CD4-positive, alpha-beta T cell treated with Interferon gamma for 1 hour (primary cell): ENCODE measurements at regions not wholly inside any gene's neighbourhood (a gene's known extent, or its start where the extent isn't known, plus 50 kb on each side); places are given as distances from the start of the nearest gene placed in this dataset.
A peak's percentile ranks its signal among the peaks of the same experiment; 100 is the strongest.

ENCODE experiments used
- DNase-seq: peaks from one replicate; pipeline ENCODE4 v3.0.0-alpha.2; 2020

DNA sequence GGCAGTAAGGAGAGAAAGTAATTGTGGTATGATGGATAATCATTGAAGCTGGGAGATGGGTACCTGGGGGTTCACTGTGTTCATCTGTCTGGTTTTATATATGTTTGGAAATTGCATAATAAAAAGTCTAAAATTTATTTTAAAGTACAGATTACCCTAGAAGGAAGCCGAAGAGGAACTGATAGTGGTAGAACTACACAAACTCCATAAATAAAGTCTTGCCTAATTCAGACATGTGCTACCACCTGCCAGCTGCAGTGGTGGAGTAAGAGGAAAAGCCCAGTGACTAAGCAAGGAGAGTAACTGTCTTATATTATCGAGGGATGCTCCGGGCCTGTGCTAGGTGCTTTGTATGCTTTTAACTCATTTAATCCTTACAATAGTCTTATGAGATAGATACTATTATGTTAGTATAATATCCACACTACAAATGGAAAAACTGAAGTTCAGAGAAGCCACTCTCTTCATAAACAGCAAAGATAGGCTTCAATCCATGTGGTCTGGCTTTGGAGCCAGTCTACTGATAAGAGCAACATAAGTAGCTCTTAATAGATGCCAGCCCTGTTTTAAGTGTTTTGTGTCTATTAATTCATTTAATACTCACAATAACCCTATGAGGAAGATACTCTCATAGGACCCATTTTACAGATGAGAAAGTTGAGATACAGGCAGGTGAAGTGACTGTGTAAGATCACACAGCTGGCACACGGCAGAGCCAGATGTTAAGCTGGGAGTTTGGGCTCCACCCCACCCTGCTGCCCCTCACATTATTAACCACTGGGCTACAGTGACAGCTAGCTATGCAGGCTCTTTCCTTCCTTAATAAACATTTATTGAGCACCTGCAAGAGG is 56.8 kb upstream of the HNRNPU start:
- DNase-seq = peak; percentile 43

DNA sequence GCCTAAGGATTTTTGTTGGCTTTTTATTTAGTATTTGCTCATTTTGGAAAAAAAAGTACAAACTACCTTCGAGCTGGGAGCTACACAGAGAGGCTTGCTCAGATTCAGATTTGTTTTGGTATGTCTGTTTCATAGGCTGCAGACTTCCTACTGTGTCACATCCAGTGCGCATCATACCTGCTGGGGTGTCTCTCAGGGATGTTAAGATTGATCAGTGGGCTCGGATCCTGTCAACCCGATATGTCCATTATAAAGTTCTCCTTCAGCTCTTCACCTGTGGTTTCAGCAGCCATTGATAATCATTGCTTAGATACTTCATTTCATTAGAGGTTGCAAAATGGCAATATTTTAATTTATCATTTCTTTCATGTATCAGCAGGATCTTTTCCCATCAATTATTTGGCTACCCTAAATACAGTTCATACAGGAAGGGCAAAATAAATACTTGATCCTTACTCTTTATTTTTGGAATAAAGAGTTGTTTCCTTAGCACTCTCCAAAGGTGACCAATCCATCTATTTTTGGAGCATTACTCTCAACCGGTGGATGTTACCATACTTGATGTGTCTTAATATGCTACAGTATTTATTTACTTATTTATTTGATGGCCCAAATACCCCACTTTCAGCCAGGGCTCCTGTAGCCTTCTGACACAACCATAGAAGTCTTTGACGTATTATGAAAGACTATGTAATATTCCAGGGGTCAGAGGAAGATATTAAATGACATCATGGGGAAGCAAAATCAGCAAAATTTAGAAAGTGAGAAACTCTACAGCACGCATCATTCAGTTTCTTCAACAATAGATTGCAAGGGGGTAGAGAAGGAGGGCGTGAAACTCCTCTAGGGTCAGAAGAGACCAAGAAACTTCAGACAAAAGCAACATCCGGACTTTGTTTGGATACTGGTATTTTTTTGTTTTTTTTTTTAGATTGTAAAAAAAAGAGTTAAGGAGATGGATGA is 55.3 kb upstream of the HNRNPU start:
- DNase-seq = no peak

DNA sequence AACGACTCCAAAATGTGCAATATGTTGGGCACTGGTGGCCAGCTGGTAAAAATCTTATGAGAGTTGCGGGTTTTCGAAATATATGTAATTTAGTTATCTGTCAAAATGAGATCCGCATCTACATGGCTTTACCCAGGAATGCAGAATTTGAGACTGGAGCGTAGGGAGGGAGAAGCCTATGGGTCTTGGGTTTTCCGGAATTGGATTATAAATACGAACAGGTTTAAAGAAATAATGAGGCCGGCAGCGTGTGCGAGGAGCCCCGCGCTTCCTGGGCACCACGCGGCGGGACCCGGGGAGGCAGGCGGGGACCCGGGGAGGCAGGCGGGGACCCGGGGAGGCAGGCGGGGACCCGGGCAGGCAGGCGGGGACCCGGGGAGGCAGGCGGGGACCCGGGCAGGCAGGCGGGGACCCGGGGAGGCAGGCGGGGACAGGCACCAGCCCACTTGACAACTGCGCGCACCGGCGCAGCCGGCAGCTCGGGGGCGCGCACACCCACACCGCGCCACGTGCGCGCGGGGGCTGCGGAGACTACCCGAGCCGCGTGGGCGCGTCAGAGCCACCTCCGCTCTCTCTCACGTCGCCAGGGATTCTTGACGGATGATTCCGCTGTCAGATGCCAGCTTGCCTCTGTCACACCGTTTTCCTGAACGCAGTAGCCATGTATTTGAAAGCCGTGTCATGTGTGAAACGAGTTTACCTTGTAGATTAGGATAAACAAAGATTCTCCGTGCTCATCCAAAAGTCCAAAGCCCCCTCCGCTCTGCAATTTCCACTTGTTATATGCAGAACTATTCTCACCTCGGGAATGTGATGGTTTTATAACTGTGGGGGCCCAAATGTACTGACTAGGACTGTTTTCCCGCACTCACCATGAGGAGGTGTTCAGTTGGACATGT is 54.3 kb upstream of the HNRNPU start:
- peak; percentile 83 for DNase-seq

DNA sequence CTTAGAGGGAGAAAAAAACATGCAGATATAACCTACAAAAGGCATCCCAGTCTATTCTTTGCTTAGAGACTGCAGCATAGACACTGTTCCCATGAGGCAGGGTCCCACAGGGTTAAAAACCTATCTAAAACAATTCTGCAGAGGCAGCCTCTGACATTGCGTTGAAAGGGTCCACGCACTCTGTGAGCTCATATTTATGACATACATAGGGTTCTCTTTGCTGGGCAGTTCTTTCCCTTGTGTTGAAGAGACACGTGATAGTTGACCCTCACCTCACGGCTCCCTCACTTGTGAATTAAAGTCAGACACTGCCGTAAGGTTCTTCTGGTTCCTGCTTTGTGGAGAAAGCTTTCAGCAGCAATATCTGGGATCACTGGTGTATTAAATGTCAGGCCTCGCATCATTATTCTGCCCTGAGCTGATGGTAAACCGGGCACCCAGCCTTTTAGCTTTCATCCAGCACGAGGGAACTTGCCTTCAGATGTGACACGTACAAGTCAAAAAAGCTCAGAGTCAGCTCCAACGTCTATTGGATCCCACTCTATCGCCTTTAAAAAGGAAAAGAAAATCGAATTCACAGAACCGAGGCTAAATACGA is 52.8 kb upstream of the HNRNPU start:
- no peak for DNase-seq

DNA sequence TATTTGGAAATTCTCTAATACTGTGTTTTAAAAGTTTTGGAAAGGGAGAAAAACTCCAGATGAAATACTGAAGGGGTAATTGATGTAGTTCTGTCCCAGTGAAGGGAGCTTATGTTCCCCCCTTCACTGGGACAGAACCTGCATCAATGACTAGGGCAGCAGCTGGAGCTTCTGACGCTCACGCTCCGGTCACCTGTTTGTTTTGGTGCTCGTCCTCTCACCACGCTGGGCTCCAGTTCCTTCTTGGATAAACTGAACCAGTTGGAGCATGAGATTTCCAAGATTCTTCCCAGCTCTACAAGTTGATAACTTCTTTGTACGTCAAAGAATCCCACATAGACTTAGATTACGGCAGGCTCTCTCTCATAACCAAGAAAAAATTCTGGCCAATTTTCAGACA is 51.4 kb upstream of the HNRNPU start:
- no peak for DNase-seq

DNA sequence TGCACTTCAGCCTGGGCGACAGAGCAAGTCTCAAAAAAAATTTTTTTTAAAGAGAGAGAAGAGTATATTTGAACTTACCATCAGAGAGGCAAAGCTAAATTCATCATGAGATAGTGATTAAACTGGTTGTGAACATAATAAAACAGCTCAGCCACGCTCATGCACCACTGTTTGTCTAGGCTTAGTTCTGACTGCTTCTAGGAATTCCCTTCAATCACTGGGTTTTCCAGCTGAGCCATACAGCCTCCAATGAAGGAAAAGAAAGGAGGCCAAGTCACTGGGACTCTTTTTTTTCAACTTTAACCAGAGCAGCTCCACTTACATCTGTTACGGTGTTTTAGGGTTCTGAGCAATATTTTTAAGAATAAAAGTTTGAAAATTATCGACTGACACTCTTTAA is 50.4 kb upstream of the HNRNPU start:
- no peak for DNase-seq
